Fibroblast of pulmonary artery (primary cell): ENCODE measurements at regions not wholly inside any gene's neighbourhood (a gene's known extent, or its start where the extent isn't known, plus 50 kb on each side); places are given as distances from the start of the nearest gene placed in this dataset.

ENCODE experiments used
- DNase-seq: peaks from one replicate; pipeline ENCODE4 v3.0.0-alpha.2; 2010; ENCODE audit warnings: low read depth
- H3K4me3 ChIP-seq: replicated peaks from 2 replicates; pipeline ENCODE4 v1.5.1; 2011; ENCODE audit warnings: low read depth, mild to moderate bottlenecking, control low read depth, low read length, moderate library complexity
- TF ChIP-seq, protein P1 (sequence below): IDR thresholded peaks from 2 replicates; pipeline ENCODE4 v1.5.1; 2011; ENCODE audit warnings: mild to moderate bottlenecking, control low read depth, low read length, inconsistent platforms; ENCODE audit errors: missing control alignments

DNA sequence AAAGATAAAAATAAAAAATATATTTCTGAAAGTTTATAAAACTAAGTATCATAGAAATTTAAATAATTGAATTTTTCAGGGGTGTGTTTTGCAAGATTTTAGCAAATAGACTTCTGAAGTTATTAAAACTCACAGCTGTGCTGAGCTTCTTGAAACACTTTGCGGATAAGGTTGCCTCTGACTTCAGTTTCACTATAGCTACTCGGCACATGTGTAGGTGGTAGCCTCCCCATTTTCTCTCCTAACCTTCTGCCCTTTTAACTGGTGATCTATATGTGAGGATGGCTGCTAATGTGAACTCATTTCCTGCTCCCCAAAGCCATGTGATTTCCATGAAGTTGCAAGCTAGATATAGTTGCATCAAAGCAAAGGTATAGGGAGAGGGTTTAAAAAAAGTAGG, 129.3 kb upstream of the STMND1 start:
- no peak for DNase-seq
- TF ChIP-seq, protein P1, sequence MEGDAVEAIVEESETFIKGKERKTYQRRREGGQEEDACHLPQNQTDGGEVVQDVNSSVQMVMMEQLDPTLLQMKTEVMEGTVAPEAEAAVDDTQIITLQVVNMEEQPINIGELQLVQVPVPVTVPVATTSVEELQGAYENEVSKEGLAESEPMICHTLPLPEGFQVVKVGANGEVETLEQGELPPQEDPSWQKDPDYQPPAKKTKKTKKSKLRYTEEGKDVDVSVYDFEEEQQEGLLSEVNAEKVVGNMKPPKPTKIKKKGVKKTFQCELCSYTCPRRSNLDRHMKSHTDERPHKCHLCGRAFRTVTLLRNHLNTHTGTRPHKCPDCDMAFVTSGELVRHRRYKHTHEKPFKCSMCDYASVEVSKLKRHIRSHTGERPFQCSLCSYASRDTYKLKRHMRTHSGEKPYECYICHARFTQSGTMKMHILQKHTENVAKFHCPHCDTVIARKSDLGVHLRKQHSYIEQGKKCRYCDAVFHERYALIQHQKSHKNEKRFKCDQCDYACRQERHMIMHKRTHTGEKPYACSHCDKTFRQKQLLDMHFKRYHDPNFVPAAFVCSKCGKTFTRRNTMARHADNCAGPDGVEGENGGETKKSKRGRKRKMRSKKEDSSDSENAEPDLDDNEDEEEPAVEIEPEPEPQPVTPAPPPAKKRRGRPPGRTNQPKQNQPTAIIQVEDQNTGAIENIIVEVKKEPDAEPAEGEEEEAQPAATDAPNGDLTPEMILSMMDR = no peak
- no peak overlapping the region for H3K4me3 ChIP-seq

GRCh38 chr6:16969699-16970655, 131.9 kb upstream of the STMND1 start:
- H3K4me3 ChIP-seq = no peak overlapping the region
- no peak for DNase-seq
- TF ChIP-seq, protein P1 = no peak

DNA sequence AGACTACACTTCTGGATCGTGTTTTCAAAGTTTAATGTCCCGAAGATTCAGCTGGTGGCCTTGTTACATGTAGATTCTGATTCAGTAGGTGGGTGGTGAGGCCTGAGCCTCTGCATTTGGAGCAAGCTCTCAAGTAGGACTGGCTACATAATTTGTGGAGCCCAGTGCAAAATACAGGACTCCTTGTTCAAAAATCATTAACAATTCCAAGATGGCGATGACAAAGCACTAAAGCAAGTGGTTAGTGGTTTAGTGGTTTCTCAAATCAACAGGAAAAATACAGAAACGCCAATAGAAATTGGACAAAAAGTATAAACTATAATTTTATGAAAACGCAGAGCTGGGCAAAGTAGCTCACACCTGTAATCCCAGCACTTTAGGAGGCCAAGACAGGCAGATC, 133.7 kb upstream of the STMND1 start:
- DNase-seq = no peak
- TF ChIP-seq, protein P1 = no peak
- H3K4me3 ChIP-seq = no peak overlapping the region

GRCh38 chr6:16967470-16967817, 134.4 kb upstream of the STMND1 start:
- TF ChIP-seq, protein P1 = no peak
- no peak overlapping the region for H3K4me3 ChIP-seq
- no peak for DNase-seq

DNA sequence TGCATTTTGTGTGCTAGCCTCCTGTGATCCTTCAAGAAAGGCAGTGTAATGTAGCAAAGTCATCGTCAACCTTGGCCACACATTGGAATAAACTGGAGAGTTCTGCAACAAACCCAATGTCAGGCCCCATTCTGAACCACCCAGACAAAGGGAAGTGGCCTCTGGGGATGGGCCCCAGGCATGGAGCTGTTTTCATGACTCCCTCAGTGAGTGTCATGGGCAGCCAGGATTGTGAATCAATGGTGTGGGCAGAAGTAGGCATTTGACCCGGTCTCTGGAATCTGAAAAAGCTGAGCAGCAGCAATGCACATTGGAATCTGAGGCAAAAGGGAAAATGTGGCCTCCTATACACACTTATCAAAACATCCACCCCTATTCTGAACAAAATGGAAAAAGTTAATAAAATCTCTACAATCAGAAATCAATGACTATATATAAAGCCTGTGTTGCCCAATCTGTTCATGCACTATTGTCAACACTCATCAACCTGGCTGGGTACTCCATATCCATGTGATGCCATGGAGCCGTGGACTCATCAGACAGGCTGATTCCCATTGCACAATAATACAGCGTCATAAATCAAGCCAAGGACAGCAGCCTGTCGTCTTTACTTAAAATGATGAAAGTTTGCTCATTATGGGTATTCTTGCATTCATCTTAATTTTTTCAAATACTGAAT, 134.9 kb upstream of the STMND1 start:
- TF ChIP-seq, protein P1 = no peak
- DNase-seq = no peak
- no peak overlapping the region for H3K4me3 ChIP-seq

GRCh38 chr6:16965689-16966088, 136.2 kb upstream of the STMND1 start:
- DNase-seq = no peak
- H3K4me3 ChIP-seq = no peak overlapping the region
- TF ChIP-seq, protein P1 = no peak
